Thoracic aorta (tissue), 2 donors: ENCODE measurements at regions not wholly inside any gene's neighbourhood (a gene's known extent, or its start where the extent isn't known, plus 50 kb on each side); places are given as distances from the start of the nearest gene placed in this dataset.
"Not testable (repeated sequence)": the region's sequence is repeated elsewhere in the genome, so short reads cannot be mapped to it uniquely, and the experiment has no call there.

Experiments
- ATAC-seq: fragments of 150-250 bp; one replicate; pipeline ENCODE4 v1.8.0; 2017; ENCODE audit warnings: low read depth; ENCODE audit not compliant: insufficient number of reproducible peaks, low FRiP score
- DNase-seq: peaks from one replicate; pipeline ENCODE4 v3.0.0-alpha.2; 2020; ENCODE audit warnings: low spot score
- H3K27ac ChIP-seq, 2 donors: fragments of 200-600 bp; sonication (generic); 1 replicate in 1 of 2; 2 replicates in 1 of 2; pipeline ENCODE4 v1.5.1; 2016; ENCODE audit warnings: mild to moderate bottlenecking in 2 of 2, moderate library complexity in 2 of 2
- H3K27me3 ChIP-seq: fragments of 200-600 bp; sonication (generic); replicated peaks from 2 replicates; pipeline ENCODE4 v1.6.0; 2016; ENCODE audit warnings: mild to moderate bottlenecking; ENCODE audit not compliant: insufficient read depth
- H3K36me3 ChIP-seq: fragments of 200-600 bp; sonication (generic); one replicate; pipeline ENCODE4 v1.5.1; 2016
- H3K4me1 ChIP-seq, 2 donors: fragments of 200-600 bp; sonication (generic); 1 replicate in 1 of 2; 2 replicates in 1 of 2; pipeline versions ENCODE4 v1.5.1 to v1.6.0; 2016; ENCODE audit warnings: low read depth in 2 of 2, mild to moderate bottlenecking in 1 of 2; ENCODE audit not compliant: control insufficient read depth in 1 of 2
- H3K4me3 ChIP-seq: fragments of 200-600 bp; sonication (generic); 2 replicates; pipeline ENCODE4 v1.5.1; 2016; ENCODE audit warnings: mild to moderate bottlenecking
- H3K9me3 ChIP-seq: fragments of 200-600 bp; sonication (generic); 2 replicates; pipeline ENCODE4 v1.5.1; 2016
- CTCF ChIP-seq: fragments of 200-600 bp; sonication (generic); IDR thresholded peaks from one replicate; pipeline ENCODE4 v1.5.1; 2019; ENCODE audit warnings: antibody characterized with exemption

- no peaks in the 10 kb centered on the region for H3K36me3 ChIP-seq
- no peaks in the 10 kb centered on the region for H3K27me3 ChIP-seq
- no peak overlapping the region for H3K4me3 ChIP-seq
- no peak for TF ChIP-seq CTCF
- H3K4me1 ChIP-seq: no peaks in the 10 kb centered on the region
- ATAC-seq: no peak
- DNase-seq: no peak
- no peaks in the 10 kb centered on the region for H3K9me3 ChIP-seq
- H3K27ac ChIP-seq: no peak overlapping the region
Measured at GRCh38 chr3:151675858-151676615, 57.7 kb upstream of the AADACL2 start.

GRCh38 chr3:151673974-151674373, 59.8 kb upstream of the AADACL2 start:
- no peak for DNase-seq
- Histone ChIP-seq H3K9me3 (no peaks in the 10 kb centered on the region), H3K27me3 (no peaks in the 10 kb centered on the region), H3K4me3 (no peak overlapping the region), H3K36me3 (no peaks in the 10 kb centered on the region), H3K27ac (no peak overlapping the region), H3K4me1 (no peaks in the 10 kb centered on the region)
- no peak for ATAC-seq
- TF ChIP-seq CTCF: no peak

DNA sequence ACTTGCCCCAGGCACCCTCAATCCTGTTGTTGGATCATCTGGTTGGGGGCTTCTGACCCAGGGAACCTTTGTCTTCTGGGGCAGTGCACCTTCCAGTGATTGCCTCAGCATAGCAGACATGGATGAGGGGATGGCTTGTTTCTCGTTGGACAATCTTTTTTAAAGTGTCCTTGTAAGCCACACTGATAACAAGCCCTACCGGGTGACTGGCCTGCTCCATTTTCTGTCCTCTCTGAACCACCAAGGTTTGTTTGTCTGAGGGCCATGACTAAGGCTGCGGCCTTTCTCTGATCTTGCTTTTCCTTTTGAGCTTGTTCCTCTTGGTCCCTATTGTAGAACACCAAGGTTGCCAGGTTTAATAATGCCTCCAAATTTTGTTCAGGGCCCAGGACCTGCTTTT, 66.0 kb upstream of the AADACL2 start:
- H3K36me3 ChIP-seq, H3K4me3 ChIP-seq, ATAC-seq, H3K27me3 ChIP-seq, H3K27ac ChIP-seq, H3K4me1 ChIP-seq, DNase-seq, H3K9me3 ChIP-seq: not testable (repeated sequence)

DNA sequence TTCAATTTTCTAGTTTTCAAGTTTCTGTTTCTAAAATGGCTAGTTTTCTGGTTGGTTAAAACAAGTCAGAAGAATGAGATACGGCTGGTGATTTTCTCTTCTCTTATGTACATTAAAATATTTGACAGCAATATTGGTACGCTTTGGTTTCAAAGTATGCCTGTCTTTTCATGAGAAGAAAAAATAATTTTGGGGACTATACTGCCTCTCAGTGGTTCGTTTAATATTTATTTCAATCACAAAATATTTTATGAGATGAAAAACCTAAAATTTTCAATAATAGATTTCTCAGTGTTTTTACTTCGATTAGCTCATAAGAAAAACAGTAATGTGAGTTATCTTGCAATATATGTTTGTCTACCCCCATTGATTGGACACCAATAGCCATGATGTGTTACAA, 72.8 kb upstream of the AADACL2 start:
- ATAC-seq (no peak), DNase-seq (no peak)
- Histone ChIP-seq H3K27me3 (no peaks in the 10 kb centered on the region), H3K4me3 (no peak overlapping the region), H3K4me1 (no peaks in the 10 kb centered on the region), H3K27ac (no peak overlapping the region), H3K9me3 (no peaks in the 10 kb centered on the region), H3K36me3 (no peaks in the 10 kb centered on the region)
- TF ChIP-seq CTCF: peak; percentile 38

DNA sequence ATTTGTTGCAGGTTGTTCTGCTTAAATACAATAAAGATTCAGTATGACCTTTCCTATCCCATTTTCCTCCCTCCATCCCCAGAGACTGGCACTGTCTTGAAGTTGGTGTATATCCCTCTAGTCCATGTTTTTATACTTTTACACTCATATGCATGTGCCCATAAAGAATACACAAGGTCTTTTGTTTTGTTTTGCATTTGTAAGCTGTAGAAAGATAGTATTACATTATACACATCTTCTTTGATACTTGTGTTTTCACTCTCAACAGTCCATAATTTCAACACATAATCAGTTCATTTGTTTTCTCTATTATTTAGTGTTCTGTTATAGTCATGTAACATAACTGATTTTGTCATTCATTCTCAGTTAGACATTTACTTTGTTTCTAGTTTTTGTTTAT, 88.7 kb upstream of the AADACL2 start:
- Histone ChIP-seq H3K27me3 (no peaks in the 10 kb centered on the region), H3K9me3 (no peaks in the 10 kb centered on the region), H3K4me1 (no peaks in the 10 kb centered on the region), H3K27ac (no peak overlapping the region), H3K36me3 (no peaks in the 10 kb centered on the region), H3K4me3 (no peak overlapping the region)
- ATAC-seq (no peak), DNase-seq (no peak)
- TF ChIP-seq CTCF: no peak

DNA sequence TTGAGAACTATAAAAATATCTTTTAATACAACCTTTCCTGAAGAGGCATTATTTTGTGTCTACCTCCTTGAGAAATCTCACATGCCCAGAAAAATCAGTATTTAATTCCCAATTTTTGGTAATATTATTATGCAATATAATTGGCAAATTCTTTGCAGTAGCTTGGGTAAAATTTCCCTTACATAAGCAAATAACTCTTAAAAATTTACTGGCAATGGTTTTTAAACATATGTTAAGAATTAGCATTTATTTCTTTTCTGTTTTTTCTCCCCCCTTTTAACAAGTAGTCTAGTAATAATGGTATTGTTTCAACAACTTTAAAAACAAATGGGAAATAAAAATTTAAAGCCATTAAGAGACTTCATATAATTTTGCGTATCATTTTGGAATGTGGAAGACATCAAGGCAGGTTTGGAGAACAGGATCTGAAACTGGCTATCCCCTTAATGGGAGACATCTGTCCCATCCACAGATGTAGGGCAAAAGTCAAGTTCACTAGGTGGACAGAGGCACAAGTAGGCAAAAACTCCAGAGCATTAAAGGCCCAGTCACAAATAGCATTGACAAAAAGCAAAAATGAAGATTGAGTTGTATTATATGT, 89.6 kb upstream of the AADACL2 start:
- DNase-seq (no peak), ATAC-seq (no peak)
- H3K9me3 ChIP-seq: no peaks in the 10 kb centered on the region
- H3K4me1 ChIP-seq: peaks cover 0 to 6% of the 10 kb centered on the region in 2 donors
- no peak for TF ChIP-seq CTCF
- no peaks in the 10 kb centered on the region for H3K27me3 ChIP-seq
- H3K27ac ChIP-seq: no peak overlapping the region
- H3K36me3 ChIP-seq: no peaks in the 10 kb centered on the region
- H3K4me3 ChIP-seq: no peak overlapping the region
